ENCODE measurements at regions not wholly inside any gene's neighbourhood (a gene's known extent, or its start where the extent isn't known, plus 50 kb on each side); places are given as distances from the start of the nearest gene placed in this dataset.

DNA sequence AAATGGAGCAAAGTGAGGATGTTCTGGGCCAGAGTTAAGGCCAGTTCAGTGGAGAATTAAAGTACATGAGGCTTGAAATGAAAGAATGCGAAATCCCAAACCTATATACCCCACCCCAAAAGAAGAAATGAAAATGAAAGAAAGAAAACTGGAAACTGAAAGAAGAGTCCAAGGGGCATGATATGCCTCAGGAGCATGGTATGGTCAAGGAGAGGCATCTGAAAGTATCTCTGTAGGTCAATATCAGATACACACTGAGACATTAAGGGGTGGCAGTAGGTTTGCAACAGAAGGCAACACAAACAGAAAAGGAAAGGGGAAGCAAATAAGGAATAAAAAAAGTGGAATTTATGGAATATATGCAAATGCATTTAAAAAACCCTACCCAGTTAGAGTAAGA lies 166.5 kb downstream of the COG6 start:
- TF ChIP-seq, protein P1, sequence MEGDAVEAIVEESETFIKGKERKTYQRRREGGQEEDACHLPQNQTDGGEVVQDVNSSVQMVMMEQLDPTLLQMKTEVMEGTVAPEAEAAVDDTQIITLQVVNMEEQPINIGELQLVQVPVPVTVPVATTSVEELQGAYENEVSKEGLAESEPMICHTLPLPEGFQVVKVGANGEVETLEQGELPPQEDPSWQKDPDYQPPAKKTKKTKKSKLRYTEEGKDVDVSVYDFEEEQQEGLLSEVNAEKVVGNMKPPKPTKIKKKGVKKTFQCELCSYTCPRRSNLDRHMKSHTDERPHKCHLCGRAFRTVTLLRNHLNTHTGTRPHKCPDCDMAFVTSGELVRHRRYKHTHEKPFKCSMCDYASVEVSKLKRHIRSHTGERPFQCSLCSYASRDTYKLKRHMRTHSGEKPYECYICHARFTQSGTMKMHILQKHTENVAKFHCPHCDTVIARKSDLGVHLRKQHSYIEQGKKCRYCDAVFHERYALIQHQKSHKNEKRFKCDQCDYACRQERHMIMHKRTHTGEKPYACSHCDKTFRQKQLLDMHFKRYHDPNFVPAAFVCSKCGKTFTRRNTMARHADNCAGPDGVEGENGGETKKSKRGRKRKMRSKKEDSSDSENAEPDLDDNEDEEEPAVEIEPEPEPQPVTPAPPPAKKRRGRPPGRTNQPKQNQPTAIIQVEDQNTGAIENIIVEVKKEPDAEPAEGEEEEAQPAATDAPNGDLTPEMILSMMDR (tag by site-specific recombination; IDR thresholded peaks at IDR 0.05): no peak
- TF ChIP-seq YY2 (tag by site-specific recombination; IDR thresholded peaks at IDR 0.05) (no peak), ZFP41 (tag by site-specific recombination; IDR thresholded peaks at IDR 0.05; ENCODE audit: borderline replicate concordance) (no peak), BCL11B (tag by site-specific recombination; IDR thresholded peaks at IDR 0.05; ENCODE audit: low read depth) (no peak), ZNF510 (tag by site-specific recombination; IDR thresholded peaks at IDR 0.05; ENCODE audit: insufficient replicate concordance) (no peak), ZNF292 (tag by site-specific recombination; IDR thresholded peaks at IDR 0.05; ENCODE audit: borderline replicate concordance, low read depth) (no peak)
- TF ChIP-seq, protein P2, sequence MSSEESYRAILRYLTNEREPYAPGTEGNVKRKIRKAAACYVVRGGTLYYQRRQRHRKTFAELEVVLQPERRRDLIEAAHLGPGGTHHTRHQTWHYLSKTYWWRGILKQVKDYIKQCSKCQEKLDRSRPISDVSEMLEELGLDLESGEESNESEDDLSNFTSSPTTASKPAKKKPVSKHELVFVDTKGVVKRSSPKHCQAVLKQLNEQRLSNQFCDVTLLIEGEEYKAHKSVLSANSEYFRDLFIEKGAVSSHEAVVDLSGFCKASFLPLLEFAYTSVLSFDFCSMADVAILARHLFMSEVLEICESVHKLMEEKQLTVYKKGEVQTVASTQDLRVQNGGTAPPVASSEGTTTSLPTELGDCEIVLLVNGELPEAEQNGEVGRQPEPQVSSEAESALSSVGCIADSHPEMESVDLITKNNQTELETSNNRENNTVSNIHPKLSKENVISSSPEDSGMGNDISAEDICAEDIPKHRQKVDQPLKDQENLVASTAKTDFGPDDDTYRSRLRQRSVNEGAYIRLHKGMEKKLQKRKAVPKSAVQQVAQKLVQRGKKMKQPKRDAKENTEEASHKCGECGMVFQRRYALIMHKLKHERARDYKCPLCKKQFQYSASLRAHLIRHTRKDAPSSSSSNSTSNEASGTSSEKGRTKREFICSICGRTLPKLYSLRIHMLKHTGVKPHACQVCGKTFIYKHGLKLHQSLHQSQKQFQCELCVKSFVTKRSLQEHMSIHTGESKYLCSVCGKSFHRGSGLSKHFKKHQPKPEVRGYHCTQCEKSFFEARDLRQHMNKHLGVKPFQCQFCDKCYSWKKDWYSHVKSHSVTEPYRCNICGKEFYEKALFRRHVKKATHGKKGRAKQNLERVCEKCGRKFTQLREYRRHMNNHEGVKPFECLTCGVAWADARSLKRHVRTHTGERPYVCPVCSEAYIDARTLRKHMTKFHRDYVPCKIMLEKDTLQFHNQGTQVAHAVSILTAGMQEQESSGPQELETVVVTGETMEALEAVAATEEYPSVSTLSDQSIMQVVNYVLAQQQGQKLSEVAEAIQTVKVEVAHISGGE (tag by site-specific recombination; conservative IDR thresholded peaks at IDR 0.05; ENCODE audit: low read depth): no peak
- TF ChIP-seq, protein P3, sequence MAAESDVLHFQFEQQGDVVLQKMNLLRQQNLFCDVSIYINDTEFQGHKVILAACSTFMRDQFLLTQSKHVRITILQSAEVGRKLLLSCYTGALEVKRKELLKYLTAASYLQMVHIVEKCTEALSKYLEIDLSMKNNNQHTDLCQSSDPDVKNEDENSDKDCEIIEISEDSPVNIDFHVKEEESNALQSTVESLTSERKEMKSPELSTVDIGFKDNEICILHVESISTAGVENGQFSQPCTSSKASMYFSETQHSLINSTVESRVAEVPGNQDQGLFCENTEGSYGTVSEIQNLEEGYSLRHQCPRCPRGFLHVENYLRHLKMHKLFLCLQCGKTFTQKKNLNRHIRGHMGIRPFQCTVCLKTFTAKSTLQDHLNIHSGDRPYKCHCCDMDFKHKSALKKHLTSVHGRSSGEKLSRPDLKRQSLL (tag by site-specific recombination; IDR thresholded peaks at IDR 0.05): no peak
- TF ChIP-seq, protein P4, sequence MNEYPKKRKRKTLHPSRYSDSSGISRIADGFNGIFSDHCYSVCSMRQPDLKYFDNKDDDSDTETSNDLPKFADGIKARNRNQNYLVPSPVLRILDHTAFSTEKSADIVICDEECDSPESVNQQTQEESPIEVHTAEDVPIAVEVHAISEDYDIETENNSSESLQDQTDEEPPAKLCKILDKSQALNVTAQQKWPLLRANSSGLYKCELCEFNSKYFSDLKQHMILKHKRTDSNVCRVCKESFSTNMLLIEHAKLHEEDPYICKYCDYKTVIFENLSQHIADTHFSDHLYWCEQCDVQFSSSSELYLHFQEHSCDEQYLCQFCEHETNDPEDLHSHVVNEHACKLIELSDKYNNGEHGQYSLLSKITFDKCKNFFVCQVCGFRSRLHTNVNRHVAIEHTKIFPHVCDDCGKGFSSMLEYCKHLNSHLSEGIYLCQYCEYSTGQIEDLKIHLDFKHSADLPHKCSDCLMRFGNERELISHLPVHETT (tag by site-specific recombination; IDR thresholded peaks at IDR 0.05): no peak
